Ectodermal cell (in vitro differentiated cells): ENCODE measurements at regions not wholly inside any gene's neighbourhood (a gene's known extent, or its start where the extent isn't known, plus 50 kb on each side); places are given as distances from the start of the nearest gene placed in this dataset.

Experiments
- H3K27ac ChIP-seq: 2 replicates; pipeline ENCODE4 v1.7.0; 2013; ENCODE audit warnings: mild to moderate bottlenecking, low read depth, low read length; ENCODE audit not compliant: insufficient read depth, poor library complexity, severe bottlenecking
- H3K27me3 ChIP-seq: 2 replicates; pipeline ENCODE4 v1.7.0; 2013; ENCODE audit warnings: mild to moderate bottlenecking, low read length; ENCODE audit not compliant: insufficient read depth, control insufficient read depth, poor library complexity, severe bottlenecking
- H3K36me3 ChIP-seq: one replicate; pipeline ENCODE4 v1.7.0; 2013; ENCODE audit warnings: low read length; ENCODE audit not compliant: control insufficient read depth, insufficient read depth
- H3K4me1 ChIP-seq: one replicate; pipeline ENCODE4 v1.7.0; 2013; ENCODE audit warnings: low read length; ENCODE audit not compliant: control insufficient read depth, insufficient read depth
- H3K4me3 ChIP-seq: 2 replicates; pipeline ENCODE4 v1.7.0; 2013; ENCODE audit warnings: low read depth, low read length, control low read depth; ENCODE audit not compliant: insufficient read depth
- H3K9me3 ChIP-seq: 2 replicates; pipeline ENCODE4 v1.7.0; 2013; ENCODE audit warnings: mild to moderate bottlenecking, low read length, moderate library complexity; ENCODE audit not compliant: control insufficient read depth
- WGBS, 2 experiments: methylation state at CpG; one replicate each; pipeline ENCODE4 v1.1.7; 2013; ENCODE audit warnings: missing lambda C conversion rate in 2 of 2; 5-methylcytosine and 5-hydroxymethylcytosine counted together

- no peaks in the 10 kb centered on the region for H3K9me3 ChIP-seq
- no peaks in the 10 kb centered on the region for H3K36me3 ChIP-seq
- no peaks in the 10 kb centered on the region for H3K4me1 ChIP-seq
- H3K4me3 ChIP-seq: no peak overlapping the region
- 95 to 100% methylated on average over 2 of the region's 2 CpGs for WGBS, 2 experiments
- no peak overlapping the region for H3K27ac ChIP-seq
- H3K27me3 ChIP-seq: no peaks in the 10 kb centered on the region
Measured at GRCh38 chr2:16470936-16471490, 194.6 kb downstream of the CYRIA start.

GRCh38 chr2:16466821-16467151 is 198.8 kb downstream of the CYRIA start:
- Histone ChIP-seq H3K9me3 (no peaks in the 10 kb centered on the region), H3K27me3 (no peaks in the 10 kb centered on the region), H3K4me3 (no peak overlapping the region), H3K36me3 (no peaks in the 10 kb centered on the region), H3K27ac (no peak overlapping the region), H3K4me1 (peaks cover 4% of the 10 kb centered on the region)
- WGBS, 2 experiments: 93 to 96% methylated on average over 2 of the region's 2 CpGs

GRCh38 chr2:16466133-16466820 is 199.4 kb downstream of the CYRIA start:
- Histone ChIP-seq H3K27ac (no peak overlapping the region), H3K4me1 (peaks cover 4% of the 10 kb centered on the region), H3K9me3 (no peaks in the 10 kb centered on the region), H3K27me3 (no peaks in the 10 kb centered on the region), H3K36me3 (no peaks in the 10 kb centered on the region), H3K4me3 (no peak overlapping the region)
- WGBS, 2 experiments: 89 to 93% methylated on average over 8 of the region's 8 CpGs

- H3K36me3 ChIP-seq: no peaks in the 10 kb centered on the region
- no peak overlapping the region for H3K4me3 ChIP-seq
- no peaks in the 10 kb centered on the region for H3K9me3 ChIP-seq
- H3K27me3 ChIP-seq: no peaks in the 10 kb centered on the region
- no peak overlapping the region for H3K27ac ChIP-seq
- 83 to 89% methylated on average over 3 of the region's 3 CpGs for WGBS, 2 experiments
- H3K4me1 ChIP-seq: peaks cover 4% of the 10 kb centered on the region
Measured at GRCh38 chr2:16464641-16465040, 201.0 kb downstream of the CYRIA start.

- H3K4me1 ChIP-seq: peaks cover 4% of the 10 kb centered on the region
Measured at GRCh38 chr2:16462958-16463357, 202.7 kb downstream of the CYRIA start.

GRCh38 chr2:16461672-16462071 is 204.0 kb downstream of the CYRIA start:
- H3K4me1 ChIP-seq: peaks cover 4% of the 10 kb centered on the region
- no peak overlapping the region for H3K27ac ChIP-seq
- 89 to 92% methylated on average over 4 of the region's 4 CpGs for WGBS, 2 experiments
- H3K9me3 ChIP-seq: no peaks in the 10 kb centered on the region
- H3K27me3 ChIP-seq: no peaks in the 10 kb centered on the region
- H3K36me3 ChIP-seq: no peaks in the 10 kb centered on the region
- H3K4me3 ChIP-seq: no peak overlapping the region

More at GRCh38 chr2:16462958-16463357, 202.7 kb downstream of the CYRIA start:
- Histone ChIP-seq H3K36me3 (no peaks in the 10 kb centered on the region), H3K9me3 (no peaks in the 10 kb centered on the region), H3K27ac (no peak overlapping the region), H3K4me3 (no peak overlapping the region), H3K27me3 (no peaks in the 10 kb centered on the region)
- 92 to 93% methylated on average over 5 of the region's 5 CpGs for WGBS, 2 experiments

GRCh38 chr2:16459606-16460005 is 206.0 kb downstream of the CYRIA start:
- H3K4me1 ChIP-seq: peaks cover 4% of the 10 kb centered on the region
- no peak overlapping the region for H3K4me3 ChIP-seq
- no peaks in the 10 kb centered on the region for H3K36me3 ChIP-seq
- no peak overlapping the region for H3K27ac ChIP-seq
- no peaks in the 10 kb centered on the region for H3K9me3 ChIP-seq
- no peaks in the 10 kb centered on the region for H3K27me3 ChIP-seq

GRCh38 chr2:16454621-16455020 is 211.0 kb downstream of the CYRIA start:
- H3K4me3 ChIP-seq: no peak overlapping the region
- no peaks in the 10 kb centered on the region for H3K27me3 ChIP-seq
- no peaks in the 10 kb centered on the region for H3K4me1 ChIP-seq
- no peaks in the 10 kb centered on the region for H3K36me3 ChIP-seq
- no peak overlapping the region for H3K27ac ChIP-seq
- 96% methylated on average over 2 of the region's 2 CpGs for WGBS, 2 experiments
- H3K9me3 ChIP-seq: no peaks in the 10 kb centered on the region

- no peaks in the 10 kb centered on the region for H3K36me3 ChIP-seq
- H3K4me3 ChIP-seq: no peak overlapping the region
- no peak overlapping the region for H3K27ac ChIP-seq
- H3K27me3 ChIP-seq: no peaks in the 10 kb centered on the region
- no peaks in the 10 kb centered on the region for H3K4me1 ChIP-seq
- no peaks in the 10 kb centered on the region for H3K9me3 ChIP-seq
- WGBS, 2 experiments: 92 to 95% methylated on average over 5 of the region's 5 CpGs
Measured at GRCh38 chr2:16452123-16452522, 213.5 kb downstream of the CYRIA start.

GRCh38 chr2:16446706-16447105 is 218.9 kb downstream of the CYRIA start:
- Histone ChIP-seq H3K4me1 (no peaks in the 10 kb centered on the region), H3K27me3 (no peaks in the 10 kb centered on the region), H3K27ac (no peak overlapping the region), H3K9me3 (no peaks in the 10 kb centered on the region), H3K4me3 (no peak overlapping the region), H3K36me3 (no peaks in the 10 kb centered on the region)
- WGBS, 2 experiments: 95 to 96% methylated on average over 1 of the region's 1 CpG
